HG03521 (cell line): ENCODE measurements at regions not wholly inside any gene's neighbourhood (a gene's known extent, or its start where the extent isn't known, plus 50 kb on each side); places are given as distances from the start of the nearest gene placed in this dataset.
"Not testable (repeated sequence)": the region's sequence is repeated elsewhere in the genome, so short reads cannot be mapped to it uniquely, and the experiment has no call there.

Experiments
- ATAC-seq: cut with Tn5 transposase; IDR thresholded peaks from one replicate; pipeline ENCODE4 v1.9.1; 2021; ENCODE audit warnings: mild to moderate bottlenecking, moderate library complexity; ENCODE audit not compliant: unreplicated experiment

GRCh38 chr3:6602329-6602728 lies 258.6 kb upstream of the GRM7 start:
- ATAC-seq, result no peak

- ATAC-seq, result no peak
These were observed 255.7 kb upstream of the GRM7 start for GRCh38 chr3:6605227-6605626.

- no peak for ATAC-seq
These were observed 252.1 kb upstream of the GRM7 start for GRCh38 chr3:6608843-6609242.

DNA sequence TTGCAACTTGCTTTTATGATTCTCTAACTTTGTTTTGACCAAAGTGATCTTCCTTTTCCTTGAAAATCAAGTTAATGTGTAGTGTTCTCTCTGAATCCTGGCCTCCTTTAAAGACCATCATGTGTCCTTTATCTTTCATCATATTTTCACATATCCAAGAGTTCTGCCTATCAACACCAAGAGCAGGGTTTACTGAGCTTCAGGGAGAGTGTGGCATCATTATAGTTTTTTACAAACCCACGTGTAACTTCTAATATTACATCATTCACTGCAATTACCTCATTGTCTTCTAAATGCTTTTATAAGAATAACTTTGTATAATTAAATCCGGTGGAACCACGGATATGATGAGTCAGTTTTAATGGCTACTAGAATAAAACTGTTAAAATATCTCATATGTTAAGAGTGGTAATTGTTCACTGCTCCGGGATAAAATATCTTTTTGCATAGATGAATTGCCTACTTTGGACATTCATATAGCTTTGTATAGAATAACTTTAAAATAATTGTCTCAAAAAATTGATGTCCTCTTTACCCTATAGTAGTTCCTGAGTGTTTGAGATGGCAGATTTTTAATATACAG lies 248.8 kb upstream of the GRM7 start:
- no peak for ATAC-seq

DNA sequence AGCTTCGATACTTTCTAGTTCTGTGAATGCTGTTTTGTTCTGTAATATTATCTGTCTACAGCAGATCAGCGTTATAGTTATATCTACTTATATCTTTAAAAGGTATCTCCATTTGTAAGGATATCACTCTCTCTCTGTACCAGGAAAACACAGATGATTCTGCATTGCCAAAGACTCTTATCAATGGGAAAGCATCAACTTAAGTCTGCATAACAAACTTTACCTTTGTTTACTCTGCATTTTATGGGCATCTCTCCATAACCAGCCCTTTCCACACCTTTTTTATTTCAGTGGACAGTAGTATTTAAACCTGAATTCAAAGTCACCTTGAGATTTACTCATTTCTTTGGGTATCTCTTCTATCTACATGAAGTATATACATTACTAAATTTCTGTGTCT lies 238.7 kb upstream of the GRM7 start:
- ATAC-seq, result no peak

DNA sequence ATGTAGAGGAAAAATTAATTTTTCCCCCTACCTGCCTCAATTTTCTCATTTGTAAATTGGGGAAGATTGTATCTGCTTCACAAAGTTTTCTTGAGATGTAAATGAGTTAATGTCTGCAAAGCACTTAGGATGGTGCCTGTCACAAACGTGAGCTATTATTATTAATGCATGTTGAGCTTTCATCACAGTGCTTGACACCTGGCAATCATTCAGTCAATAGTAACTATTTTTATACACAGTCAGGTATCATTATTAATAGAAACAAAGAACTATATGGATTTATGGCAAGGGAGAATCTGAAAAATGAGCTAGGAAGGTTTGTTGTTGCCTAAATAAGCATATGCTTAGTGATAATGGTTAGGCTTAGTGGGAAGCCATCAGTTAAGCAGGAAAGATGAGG lies 238.2 kb upstream of the GRM7 start:
- no peak for ATAC-seq

DNA sequence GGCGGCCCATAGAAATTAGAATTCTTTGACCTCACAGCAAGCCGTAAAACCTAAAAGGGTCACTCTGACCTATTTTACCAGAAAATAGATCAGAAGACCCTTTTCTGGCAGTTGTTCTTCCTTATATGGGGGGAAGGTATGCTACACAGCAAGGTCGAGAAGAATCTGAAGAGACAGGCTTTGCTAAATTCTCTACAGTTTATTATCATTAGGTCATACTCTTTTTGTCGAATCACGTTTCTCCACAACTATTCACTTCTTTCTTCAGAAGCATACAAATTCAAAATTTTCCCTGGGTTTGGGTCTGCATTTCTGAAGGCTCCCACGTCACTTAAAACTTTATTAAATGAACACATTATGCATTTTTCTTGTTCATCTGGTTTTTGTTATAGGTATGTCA lies 229.5 kb upstream of the GRM7 start:
- no peak for ATAC-seq

DNA sequence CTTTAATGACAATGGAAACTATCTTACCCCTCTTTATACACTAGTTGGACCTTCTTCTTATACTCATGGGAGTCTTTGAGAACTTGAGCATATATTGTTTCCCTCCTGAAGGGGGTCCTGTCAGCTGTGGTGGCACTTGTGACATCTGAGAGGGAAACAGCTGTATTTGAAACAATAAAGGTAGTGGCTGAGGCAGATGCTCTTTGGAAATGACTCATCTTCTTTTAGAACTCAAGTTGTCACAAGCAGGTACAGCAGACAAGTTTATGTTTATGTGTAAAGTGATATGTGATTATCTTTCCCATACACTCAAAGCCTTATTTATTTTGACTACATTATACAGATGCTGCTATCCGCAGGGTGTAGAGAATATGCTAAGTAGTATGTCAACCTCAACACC lies 220.0 kb upstream of the GRM7 start:
- ATAC-seq, result no peak

- no peak for ATAC-seq
These were observed 216.6 kb upstream of the GRM7 start for GRCh38 chr3:6644070-6644929.

DNA sequence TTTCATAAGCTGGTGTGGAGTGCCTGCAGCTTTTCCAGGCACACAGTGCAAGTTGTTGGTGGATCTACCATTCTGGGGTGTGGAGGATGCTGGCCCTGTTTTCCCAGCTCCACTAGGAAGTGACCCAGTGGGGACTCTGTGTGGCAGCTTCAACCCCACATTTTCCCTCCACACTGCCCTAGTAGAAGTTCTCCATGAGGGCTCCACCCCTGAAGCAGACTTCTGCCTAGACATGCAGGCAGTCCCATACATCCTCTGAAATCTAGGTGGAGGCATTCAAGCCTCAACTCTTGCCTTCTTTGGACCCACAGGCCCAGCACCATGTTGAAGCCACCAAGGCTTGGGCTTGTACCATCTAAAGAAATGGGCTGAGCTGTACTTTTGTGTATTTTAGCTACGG lies 206.2 kb upstream of the GRM7 start:
- ATAC-seq, result no peak

GRCh38 chr3:6655275-6655674 lies 205.6 kb upstream of the GRM7 start:
- ATAC-seq, result no peak

GRCh38 chr3:6657591-6657990 lies 203.3 kb upstream of the GRM7 start:
- ATAC-seq, result no peak

DNA sequence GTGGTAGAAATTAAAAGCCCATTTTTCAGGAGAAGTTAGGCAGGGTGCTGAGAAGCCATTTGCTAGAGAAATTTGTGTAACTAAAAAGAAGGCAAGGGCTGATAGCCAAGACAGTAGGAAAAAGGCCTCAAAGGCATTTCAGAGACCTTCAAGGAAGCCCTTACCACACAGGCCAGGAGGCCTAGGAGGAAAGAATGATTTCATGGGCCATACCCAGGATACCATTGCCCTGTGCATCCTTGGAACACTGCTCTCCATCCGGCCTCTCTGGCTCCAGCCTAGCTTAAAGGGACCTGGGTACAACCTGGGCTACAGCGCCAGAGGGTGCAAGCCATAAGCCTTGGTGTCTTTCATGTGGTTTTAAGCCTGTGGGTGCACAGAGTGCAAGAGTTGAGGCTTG lies 193.6 kb upstream of the GRM7 start:
- no peak for ATAC-seq

- ATAC-seq, result no peak
These were observed 189.6 kb upstream of the GRM7 start for GRCh38 chr3:6671363-6671762.

DNA sequence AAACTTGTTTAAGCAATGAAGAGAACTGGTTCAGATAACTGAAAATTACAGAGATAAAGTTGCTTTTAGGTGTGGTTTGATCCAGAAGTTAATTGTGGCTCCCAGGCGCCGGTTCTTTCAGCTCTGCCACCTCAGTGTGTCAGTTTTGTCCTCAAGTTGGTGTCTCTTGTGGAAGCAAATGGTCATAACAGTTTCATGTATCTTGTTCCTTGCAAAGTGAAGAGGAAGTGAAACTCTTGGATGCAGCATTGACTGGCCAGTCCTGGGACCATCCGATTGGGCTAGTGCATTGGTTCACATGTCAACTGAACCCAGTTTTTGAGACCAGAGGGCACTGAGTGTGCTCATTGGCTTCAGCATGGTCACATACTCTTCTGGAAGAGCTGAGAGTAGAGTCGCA lies 181.4 kb upstream of the GRM7 start:
- no peak for ATAC-seq

- peak; percentile 83 for ATAC-seq
These were observed 180.7 kb upstream of the GRM7 start for GRCh38 chr3:6680119-6680806.

DNA sequence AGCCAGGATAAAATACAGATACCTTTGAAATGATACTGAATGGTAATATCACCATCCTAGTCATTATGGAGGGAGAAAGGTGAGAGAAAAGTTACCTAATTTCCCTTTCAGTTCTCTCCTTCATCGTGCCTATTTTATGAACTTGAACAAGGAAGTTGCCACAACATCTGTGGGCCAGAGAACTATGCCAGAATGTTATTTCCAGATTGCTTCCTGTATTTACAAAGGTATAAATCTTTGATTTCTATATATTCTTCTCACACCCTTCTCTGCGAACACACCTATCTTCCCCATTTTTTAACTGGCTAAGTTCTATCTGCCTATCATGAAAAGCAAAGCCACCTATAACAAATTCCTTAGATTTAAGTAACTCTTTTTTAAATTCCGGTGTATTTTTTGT lies 163.6 kb upstream of the GRM7 start:
- ATAC-seq, result no peak

- no peak for ATAC-seq
These were observed 163.2 kb upstream of the GRM7 start for GRCh38 chr3:6697722-6698121.

DNA sequence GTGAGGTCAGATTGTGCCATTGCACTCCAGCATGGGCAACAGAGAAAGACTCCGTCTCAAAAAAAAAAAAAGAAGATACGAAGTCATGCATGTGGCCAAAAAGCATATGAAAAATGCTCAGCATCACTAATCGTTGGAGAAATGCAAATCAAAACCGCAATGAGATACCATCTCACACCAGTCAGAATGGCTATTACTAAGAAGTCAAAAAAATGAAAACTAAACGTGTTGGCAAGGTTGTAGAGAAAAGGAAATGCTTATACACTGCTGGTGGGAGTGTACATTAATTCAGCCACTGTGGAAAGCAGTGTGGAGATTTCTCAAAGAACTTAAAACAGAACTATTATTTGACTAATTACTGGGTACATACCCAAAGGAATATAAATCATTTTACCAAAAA lies 156.1 kb upstream of the GRM7 start:
- ATAC-seq, result not testable (repeated sequence)

- ATAC-seq, result no peak
These were observed 154.1 kb upstream of the GRM7 start for GRCh38 chr3:6706777-6707176.

DNA sequence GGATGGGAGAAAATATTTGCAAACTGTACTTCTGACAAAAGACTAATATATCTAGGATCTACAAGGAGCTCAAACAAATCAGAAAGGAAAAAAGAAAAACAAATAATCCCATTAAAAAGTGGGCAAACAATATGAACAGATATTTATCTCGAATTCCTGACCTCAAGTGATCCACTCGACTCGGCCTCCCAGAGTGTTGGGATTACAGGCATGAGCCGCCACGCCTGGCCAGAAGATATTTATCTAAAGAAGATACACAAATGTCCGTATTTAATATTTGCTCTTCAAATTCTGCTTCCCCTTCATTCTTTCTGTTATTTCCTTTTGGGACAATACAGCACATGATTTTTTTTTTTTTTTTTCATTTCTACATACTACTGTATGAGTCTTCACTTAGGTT lies 151.7 kb upstream of the GRM7 start:
- no peak for ATAC-seq

DNA sequence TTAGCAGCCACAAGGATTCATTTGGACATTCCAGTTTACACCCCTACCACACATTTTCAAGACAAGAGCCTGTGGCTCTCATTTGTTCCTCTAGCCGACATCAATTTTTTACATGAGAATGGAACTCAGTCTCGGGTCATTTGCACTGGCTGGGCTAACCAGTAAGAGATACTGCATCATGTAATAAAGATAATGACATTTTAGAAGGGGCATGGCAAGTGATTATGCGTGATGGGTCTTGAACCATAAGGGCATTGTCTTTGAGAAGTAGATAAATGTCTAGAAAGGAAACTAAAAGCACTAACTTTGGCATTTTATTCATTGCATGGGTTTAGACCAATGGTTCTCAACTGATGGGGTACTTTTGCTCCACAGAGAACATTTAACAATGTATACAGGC lies 146.0 kb upstream of the GRM7 start:
- ATAC-seq, result no peak
